ENCODE measurements at regions not wholly inside any gene's neighbourhood (a gene's known extent, or its start where the extent isn't known, plus 50 kb on each side); places are given as distances from the start of the nearest gene placed in this dataset.

GRCh38 chr11:11769782-11770181 is 72.0 kb upstream of the USP47 start:
- TF ChIP-seq GATA2 (IDR thresholded peaks at IDR 0.05; ENCODE audit: low read depth, low read length) (no peak), GATA3 (IDR thresholded peaks at IDR 0.05; ENCODE audit: low read depth, low read length) (no peak)

GRCh38 chr11:11769362-11769761 is 72.4 kb upstream of the USP47 start:
- no peak for TF ChIP-seq GATA3 (IDR thresholded peaks at IDR 0.05; ENCODE audit: low read depth, low read length)
- no peak for TF ChIP-seq GATA2 (IDR thresholded peaks at IDR 0.05; ENCODE audit: low read depth, low read length)

GRCh38 chr11:11764423-11764803 is 77.4 kb upstream of the USP47 start:
- TF ChIP-seq GATA2 (IDR thresholded peaks at IDR 0.05; ENCODE audit: low read depth, low read length) (no peak), GATA3 (IDR thresholded peaks at IDR 0.05; ENCODE audit: low read depth, low read length) (no peak)

- no peak for TF ChIP-seq GATA2 (IDR thresholded peaks at IDR 0.05; ENCODE audit: low read depth, low read length)
- TF ChIP-seq GATA3 (IDR thresholded peaks at IDR 0.05; ENCODE audit: low read depth, low read length): no peak
These were observed 77.9 kb upstream of the USP47 start for GRCh38 chr11:11763796-11764422.

GRCh38 chr11:11760838-11761237 is 80.9 kb upstream of the USP47 start:
- no peak for TF ChIP-seq GATA2 (IDR thresholded peaks at IDR 0.05; ENCODE audit: low read depth, low read length)

GRCh38 chr11:11758603-11759196 is 83.1 kb upstream of the USP47 start:
- no peak for TF ChIP-seq GATA2 (IDR thresholded peaks at IDR 0.05; ENCODE audit: low read depth, low read length)
- no peak for TF ChIP-seq GATA3 (IDR thresholded peaks at IDR 0.05; ENCODE audit: low read depth, low read length)

- TF ChIP-seq GATA2 (IDR thresholded peaks at IDR 0.05; ENCODE audit: low read depth, low read length) (no peak), GATA3 (IDR thresholded peaks at IDR 0.05; ENCODE audit: low read depth, low read length) (no peak)
These were observed 83.9 kb upstream of the USP47 start for GRCh38 chr11:11757909-11758308.

GRCh38 chr11:11756718-11757117 is 85.1 kb upstream of the USP47 start:
- no peak for TF ChIP-seq GATA2 (IDR thresholded peaks at IDR 0.05; ENCODE audit: low read depth, low read length)
- no peak for TF ChIP-seq GATA3 (IDR thresholded peaks at IDR 0.05; ENCODE audit: low read depth, low read length)

- TF ChIP-seq GATA3 (IDR thresholded peaks at IDR 0.05; ENCODE audit: low read depth, low read length) (no peak), GATA2 (IDR thresholded peaks at IDR 0.05; ENCODE audit: low read depth, low read length) (no peak)
These were observed 85.9 kb upstream of the USP47 start for GRCh38 chr11:11755871-11756270.

- TF ChIP-seq GATA2 (IDR thresholded peaks at IDR 0.05; ENCODE audit: low read depth, low read length): no peak
- TF ChIP-seq GATA3 (IDR thresholded peaks at IDR 0.05; ENCODE audit: low read depth, low read length): no peak
These were observed 89.1 kb upstream of the USP47 start for GRCh38 chr11:11752679-11753078.

GRCh38 chr11:11750017-11750878 is 91.5 kb upstream of the USP47 start:
- TF ChIP-seq GATA3 (IDR thresholded peaks at IDR 0.05; ENCODE audit: low read depth, low read length) (no peak), GATA2 (IDR thresholded peaks at IDR 0.05; ENCODE audit: low read depth, low read length) (no peak)

GRCh38 chr11:11748706-11749365 is 92.9 kb upstream of the USP47 start:
- TF ChIP-seq GATA2 (IDR thresholded peaks at IDR 0.05; ENCODE audit: low read depth, low read length) (no peak), GATA3 (IDR thresholded peaks at IDR 0.05; ENCODE audit: low read depth, low read length) (no peak)

- no peak for TF ChIP-seq GATA2 (IDR thresholded peaks at IDR 0.05; ENCODE audit: low read depth, low read length)
- TF ChIP-seq GATA3 (IDR thresholded peaks at IDR 0.05; ENCODE audit: low read depth, low read length): no peak
These were observed 94.2 kb upstream of the USP47 start for GRCh38 chr11:11747570-11747969.

GRCh38 chr11:11746449-11746848 is 95.3 kb upstream of the USP47 start:
- TF ChIP-seq GATA2 (IDR thresholded peaks at IDR 0.05; ENCODE audit: low read depth, low read length) (no peak), GATA3 (IDR thresholded peaks at IDR 0.05; ENCODE audit: low read depth, low read length) (no peak)

Measured in SH-SY5Y (cell line).